GM19035 (cell line): ENCODE measurements at regions not wholly inside any gene's neighbourhood (a gene's known extent, or its start where the extent isn't known, plus 50 kb on each side); places are given as distances from the start of the nearest gene placed in this dataset.

ENCODE experiments used
- ATAC-seq: cut with Tn5 transposase; IDR thresholded peaks from one replicate; pipeline ENCODE4 v1.9.1; 2021; ENCODE audit not compliant: unreplicated experiment

GRCh38 chr1:48055876-48056764, 58.9 kb upstream of the TRABD2B start:
- ATAC-seq: no peak

- no peak for ATAC-seq
Observed at GRCh38 chr1:48054232-48054631, 57.0 kb upstream of the TRABD2B start.

DNA sequence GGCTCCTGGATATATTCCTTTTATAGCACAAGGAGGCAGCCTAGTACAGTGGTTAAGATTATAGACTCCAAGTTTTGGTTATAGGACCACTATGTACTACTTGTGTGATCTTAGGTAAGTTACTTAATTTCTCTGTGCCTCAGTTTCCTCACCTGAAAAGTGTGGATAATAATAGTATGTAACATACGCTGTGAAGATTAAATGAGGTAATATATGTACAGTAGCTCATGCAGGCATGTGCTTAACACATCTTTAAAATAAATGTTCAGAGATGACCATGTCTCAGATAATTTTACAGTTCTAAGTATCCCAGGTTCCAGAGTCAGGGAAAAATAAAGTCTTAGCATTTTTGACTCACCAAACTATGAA, 55.7 kb upstream of the TRABD2B start:
- ATAC-seq: no peak

DNA sequence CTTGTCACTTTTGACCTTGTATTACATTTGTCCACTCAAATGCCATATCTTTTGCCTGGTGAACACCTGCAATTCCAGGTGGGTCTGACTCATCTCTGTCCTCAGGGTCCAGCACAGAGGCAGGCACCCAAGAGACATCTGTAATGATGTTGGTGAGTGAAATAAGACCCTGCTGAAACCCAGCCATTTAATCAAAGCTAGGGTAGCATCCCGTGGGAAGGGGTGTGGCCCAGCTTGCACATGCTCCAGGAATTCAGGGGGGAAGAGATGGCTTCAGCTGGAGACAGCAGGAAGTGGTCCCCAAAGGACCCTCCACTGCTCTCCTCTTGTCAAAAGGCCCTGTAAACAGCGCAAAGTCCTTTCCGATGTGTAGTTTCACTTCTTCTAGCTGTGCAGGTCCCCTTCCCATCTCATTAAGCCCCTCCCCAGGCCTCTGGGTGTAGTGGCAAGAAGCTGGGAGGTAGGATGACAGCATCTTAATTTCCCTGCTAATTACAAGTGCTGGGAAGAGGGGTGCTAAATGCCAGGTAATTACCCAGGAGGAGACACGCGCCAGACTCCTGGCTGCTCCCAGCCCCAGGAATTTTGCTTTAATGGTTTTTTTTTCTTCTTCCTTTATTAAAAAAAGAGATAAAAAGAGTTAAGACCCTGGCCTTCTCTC, 54.4 kb upstream of the TRABD2B start:
- ATAC-seq: no peak

DNA sequence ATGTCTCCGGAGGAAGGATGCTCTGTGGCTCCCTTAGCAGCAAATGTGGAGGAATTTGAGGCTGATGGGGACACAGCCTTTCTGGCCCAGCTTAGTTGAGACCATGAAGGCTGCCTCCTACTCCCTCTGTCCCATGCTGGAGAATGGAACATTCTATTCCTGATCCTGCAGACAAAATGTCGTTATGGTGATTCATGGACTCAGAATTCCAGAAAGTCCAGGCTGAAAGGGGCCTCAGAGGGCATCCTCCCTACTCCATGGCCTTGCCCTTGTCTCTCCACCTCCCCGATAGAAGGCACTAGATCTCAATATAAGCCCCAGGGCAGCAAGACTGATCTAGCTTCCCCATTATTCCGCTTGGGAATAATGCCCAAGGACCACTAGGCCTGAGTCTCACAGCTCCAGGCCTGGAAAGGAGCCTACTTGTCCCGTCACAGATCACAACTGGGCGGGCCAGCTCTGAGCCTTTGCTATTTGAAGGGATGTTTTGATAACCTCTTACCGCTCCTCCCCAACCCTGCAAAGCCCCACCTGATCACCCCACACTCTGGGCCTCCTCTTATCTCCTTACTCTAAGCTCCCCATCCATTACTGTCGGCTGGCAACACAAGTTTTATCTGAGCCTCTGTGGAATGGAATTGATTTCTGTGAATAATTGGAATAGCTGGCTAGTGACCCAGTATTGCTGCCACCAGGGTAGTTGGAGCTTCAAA, 52.8 kb upstream of the TRABD2B start:
- ATAC-seq: no peak

DNA sequence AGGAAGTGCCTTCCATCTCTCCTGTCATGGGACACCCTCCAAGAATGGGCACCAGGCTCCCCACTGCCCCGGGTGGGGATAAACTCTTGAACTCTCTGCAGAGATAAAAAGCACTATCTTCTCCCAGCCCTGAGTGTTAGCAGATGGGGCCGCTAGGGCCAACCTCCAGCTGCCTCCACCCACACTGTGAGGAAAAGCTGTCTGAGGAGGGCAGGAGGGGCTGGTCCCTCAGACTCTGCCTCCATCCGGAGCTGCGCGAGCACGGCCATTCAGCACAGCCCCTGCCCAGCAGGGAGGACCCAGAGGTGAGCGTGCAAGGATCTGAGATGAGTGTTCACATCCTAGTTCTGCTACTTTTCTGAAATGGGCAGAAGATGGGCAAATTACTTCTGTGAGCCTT, 51.8 kb upstream of the TRABD2B start:
- ATAC-seq: no peak

DNA sequence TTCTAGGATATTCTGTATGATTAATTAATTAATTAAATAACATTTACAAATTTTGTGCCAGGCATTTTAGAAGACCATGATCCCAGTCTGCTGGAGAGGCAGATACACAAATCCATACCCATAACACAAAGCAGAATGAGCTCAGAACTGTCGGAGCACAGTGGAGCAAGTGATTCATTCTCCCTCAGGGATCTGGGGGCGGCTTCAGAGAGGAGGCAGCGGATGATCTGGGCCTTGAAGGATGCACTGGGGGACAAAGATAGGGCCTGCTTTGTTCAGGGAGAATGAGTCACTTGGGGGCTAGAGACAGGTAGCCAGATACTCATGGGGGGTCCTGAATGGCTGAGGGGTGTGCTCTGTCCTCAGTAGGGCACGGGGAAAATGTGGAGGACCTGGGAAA, 50.9 kb upstream of the TRABD2B start:
- ATAC-seq: no peak

DNA sequence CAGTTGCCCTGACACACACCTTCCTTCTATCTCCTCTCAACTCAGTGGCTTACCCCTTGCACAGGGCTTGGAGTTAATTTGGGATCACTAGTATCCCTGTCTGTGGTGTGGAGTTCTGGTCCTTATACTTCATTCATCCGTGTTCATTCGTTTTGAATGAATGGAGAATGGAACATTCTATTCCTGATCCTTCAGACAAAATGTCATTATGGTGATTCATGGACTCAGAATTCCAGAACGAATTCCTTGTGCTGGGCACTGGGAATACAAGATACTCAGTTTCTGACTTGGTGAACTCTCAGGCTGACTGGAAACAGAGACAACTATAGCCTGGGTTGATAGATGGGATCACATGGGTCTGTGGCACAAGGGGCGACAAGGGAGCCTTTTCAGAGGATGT, 49.9 kb upstream of the TRABD2B start:
- no peak for ATAC-seq
